Right renal pelvis (tissue), 4 donors: ENCODE measurements at regions not wholly inside any gene's neighbourhood (a gene's known extent, or its start where the extent isn't known, plus 50 kb on each side); places are given as distances from the start of the nearest gene placed in this dataset.
"Not testable (repeated sequence)": the region's sequence is repeated elsewhere in the genome, so short reads cannot be mapped to it uniquely, and the experiment has no call there.

ENCODE experiments used
- DNase-seq, 4 donors: peaks; one replicate each; pipeline ENCODE4 v3.0.0-alpha.2; 2013; ENCODE audit warnings: low read depth in 4 of 4, low spot score in 3 of 4, missing footprints in 1 of 4

GRCh38 chr5:126677121-126677520 is 76.4 kb downstream of the PHAX start:
- DNase-seq: no peak

GRCh38 chr5:126680191-126680817 is 79.6 kb downstream of the PHAX start:
- DNase-seq: no peak

- DNase-seq: not testable (repeated sequence)
These were observed 80.6 kb downstream of the PHAX start for GRCh38 chr5:126681314-126681713.

- DNase-seq: no peak
These were observed 81.2 kb downstream of the PHAX start for GRCh38 chr5:126681970-126682369.

GRCh38 chr5:126682856-126683255 is 82.1 kb downstream of the PHAX start:
- no peak for DNase-seq

GRCh38 chr5:126683912-126684311 is 83.2 kb downstream of the PHAX start:
- no peak for DNase-seq

- not testable (repeated sequence) for DNase-seq
These were observed 84.1 kb downstream of the PHAX start for GRCh38 chr5:126684656-126685442.

GRCh38 chr5:126686451-126687126 is 85.8 kb downstream of the PHAX start:
- no peak for DNase-seq

GRCh38 chr5:126692971-126693370 is 84.0 kb upstream of the LMNB1 start:
- no peak for DNase-seq

GRCh38 chr5:126693806-126694205 is 83.1 kb upstream of the LMNB1 start:
- no peak for DNase-seq

- no peak for DNase-seq
These were observed 82.5 kb upstream of the LMNB1 start for GRCh38 chr5:126694403-126694802.

- DNase-seq: no peak
These were observed 81.8 kb upstream of the LMNB1 start for GRCh38 chr5:126695091-126695490.

- no peak for DNase-seq
These were observed 69.9 kb upstream of the LMNB1 start for GRCh38 chr5:126707080-126707479.

- DNase-seq: no peak
These were observed 61.2 kb upstream of the LMNB1 start for GRCh38 chr5:126715765-126716164.

GRCh38 chr5:126716861-126717260 is 60.1 kb upstream of the LMNB1 start:
- no peak for DNase-seq

- peak in 2 of 4 donors; percentile 14 to 20 for DNase-seq
These were observed 58.6 kb upstream of the LMNB1 start for GRCh38 chr5:126718236-126718868.

GRCh38 chr5:126720369-126720768 is 56.6 kb upstream of the LMNB1 start:
- DNase-seq: no peak

- no peak for DNase-seq
These were observed 53.3 kb upstream of the LMNB1 start for GRCh38 chr5:126723643-126724042.
